GM23338 (cell line): ENCODE measurements at regions not wholly inside any gene's neighbourhood (a gene's known extent, or its start where the extent isn't known, plus 50 kb on each side); places are given as distances from the start of the nearest gene placed in this dataset.

Source experiments
- ATAC-seq: fragments of 200-7000 bp; cut with Tn5 transposase; 3 replicates; pipeline ENCODE4 v1.9.1; 2020
- DNase-seq: peaks from one replicate; pipeline ENCODE4 v3.0.0-alpha.2; 2015; ENCODE audit warnings: low spot score
- H2AFZ ChIP-seq: fragments of 200-600 bp; sonication (generic); 2 replicates; pipeline ENCODE4 v1.8.0; 2016; ENCODE audit warnings: antibody characterized with exemption, mild to moderate bottlenecking, moderate library complexity
- H3F3A ChIP-seq: fragments of 200-600 bp; sonication (generic); replicated peaks from 2 replicates; pipeline ENCODE4 v1.8.0; 2017; ENCODE audit warnings: antibody characterized with exemption, mixed run types, low read depth
- H3K27ac ChIP-seq: fragments of 200-600 bp; sonication (generic); 2 replicates; pipeline ENCODE4 v1.6.1; 2016; ENCODE audit warnings: low read depth
- H3K27me3 ChIP-seq: fragments of 200-600 bp; sonication (generic); 2 replicates; pipeline ENCODE4 v1.8.0; 2016; ENCODE audit warnings: mild to moderate bottlenecking, mixed run types, moderate library complexity; ENCODE audit not compliant: insufficient read depth
- H3K36me3 ChIP-seq: fragments of 200-600 bp; sonication (generic); 2 replicates; pipeline ENCODE4 v1.8.0; 2016; ENCODE audit warnings: mild to moderate bottlenecking; ENCODE audit not compliant: insufficient read depth
- H3K4me1 ChIP-seq: fragments of 200-600 bp; sonication (generic); 2 replicates; pipeline ENCODE4 v1.8.0; 2016; ENCODE audit warnings: mild to moderate bottlenecking, moderate library complexity; ENCODE audit not compliant: insufficient read depth
- H3K4me2 ChIP-seq: fragments of 200-600 bp; sonication (generic); 2 replicates; pipeline ENCODE4 v1.7.1; 2017; ENCODE audit warnings: mixed run types
- H3K4me3 ChIP-seq: fragments of 200-600 bp; sonication (generic); 2 replicates; pipeline ENCODE4 v1.6.1; 2016; ENCODE audit warnings: mixed run types
- H3K79me2 ChIP-seq: fragments of 200-600 bp; sonication (generic); replicated peaks from 2 replicates; pipeline ENCODE4 v1.8.0; 2017; ENCODE audit warnings: mild to moderate bottlenecking; ENCODE audit not compliant: insufficient read depth
- H3K9me2 ChIP-seq: fragments of 200-600 bp; sonication (generic); 2 replicates; pipeline ENCODE4 v1.8.0; 2017; ENCODE audit not compliant: insufficient read depth
- H4K20me1 ChIP-seq: fragments of 200-600 bp; sonication (generic); replicated peaks from 2 replicates; pipeline ENCODE4 v1.8.0; 2017; ENCODE audit warnings: mild to moderate bottlenecking; ENCODE audit not compliant: insufficient read depth
- H3K27ac Mint-ChIP-seq: 2 replicates; pipeline ENCODE4 v1.8.0; 2020; ENCODE audit warnings: inconsistent platforms, mild to moderate bottlenecking, moderate library complexity, mixed read lengths
- H3K27me3 Mint-ChIP-seq: 3 replicates; pipeline ENCODE4 v1.8.0; 2022; ENCODE audit warnings: low read depth, mild to moderate bottlenecking, moderate library complexity, mixed read lengths, inconsistent platforms; ENCODE audit not compliant: insufficient read depth, poor library complexity
- H3K36me3 Mint-ChIP-seq: 3 replicates; pipeline ENCODE4 v1.8.0; 2021; ENCODE audit warnings: low read depth, mild to moderate bottlenecking, inconsistent platforms, moderate library complexity, mixed read lengths
- H3K4me1 Mint-ChIP-seq: 3 replicates; pipeline ENCODE4 v1.8.0; 2020; ENCODE audit warnings: mild to moderate bottlenecking, inconsistent platforms, mixed read lengths
- H3K4me3 Mint-ChIP-seq: 3 replicates; pipeline ENCODE4 v1.8.0; 2021; ENCODE audit warnings: moderate library complexity, mild to moderate bottlenecking, inconsistent platforms, mixed read lengths
- H3K9me3 Mint-ChIP-seq: 3 replicates; pipeline ENCODE4 v1.8.0; 2020; ENCODE audit warnings: moderate library complexity, mild to moderate bottlenecking, inconsistent platforms, mixed read lengths
- CREB1 ChIP-seq: fragments of 250-450 bp; sonication (Bioruptor Pico); IDR thresholded peaks from 2 replicates; pipeline ENCODE4 v1.5.0; 2020; ENCODE audit warnings: low read depth, mild to moderate bottlenecking, moderate library complexity
- CTCF ChIP-seq, 2 experiments: fragments of 200-600 bp in 1 of 2; sonication (generic) in 1 of 2; conservative IDR thresholded peaks; 2 replicates each; pipeline versions ENCODE4 v1.5.1 to v1.6.1; 2016 to 2017; ENCODE audit warnings: antibody characterized with exemption in 2 of 2, low read depth in 2 of 2, mild to moderate bottlenecking in 2 of 2, moderate library complexity in 1 of 2
- ETS1 ChIP-seq: IDR thresholded peaks from 2 replicates; pipeline ENCODE4 v1.6.1; 2016; ENCODE audit warnings: antibody characterized with exemption
- EZH2 ChIP-seq: fragments of 200-600 bp; sonication (generic); IDR thresholded peaks from one replicate; pipeline ENCODE4 v1.8.0; 2017; ENCODE audit warnings: antibody characterized with exemption, mild to moderate bottlenecking, low read depth; ENCODE audit not compliant: unreplicated experiment
- EZH2phosphoT487 ChIP-seq: fragments of 200-600 bp; sonication (generic); IDR thresholded peaks from one replicate; pipeline ENCODE4 v1.8.1; 2018; ENCODE audit warnings: antibody characterized with exemption; ENCODE audit not compliant: unreplicated experiment
- JUNB ChIP-seq: IDR thresholded peaks from one replicate; pipeline ENCODE4 v1.6.1; 2016; ENCODE audit warnings: antibody characterized with exemption; ENCODE audit not compliant: unreplicated experiment
- NANOG ChIP-seq: IDR thresholded peaks from 2 replicates; pipeline ENCODE4 v1.6.1; 2016; ENCODE audit warnings: antibody characterized with exemption, borderline replicate concordance
- POLR2AphosphoS5 ChIP-seq: IDR thresholded peaks from 2 replicates; pipeline ENCODE4 v1.6.1; 2016; ENCODE audit warnings: antibody characterized with exemption, low read depth
- REST ChIP-seq: IDR thresholded peaks from one replicate; pipeline ENCODE4 v1.6.1; 2018; ENCODE audit warnings: antibody characterized with exemption; ENCODE audit not compliant: unreplicated experiment
- STAT1 ChIP-seq: IDR thresholded peaks from one replicate; pipeline ENCODE4 v1.6.1; 2016; ENCODE audit warnings: antibody characterized with exemption; ENCODE audit not compliant: unreplicated experiment
- ZNF114 ChIP-seq: fragments of 250-450 bp; sonication (Bioruptor Pico); IDR thresholded peaks from 2 replicates; pipeline ENCODE4 v1.5.0; 2020; ENCODE audit warnings: mild to moderate bottlenecking, moderate library complexity
- ZNF331 ChIP-seq: fragments of 250-450 bp; sonication (Bioruptor Pico); IDR thresholded peaks from 2 replicates; pipeline ENCODE4 v1.5.0; 2020; ENCODE audit warnings: low read depth, mild to moderate bottlenecking, moderate library complexity
- ZNF462 ChIP-seq: fragments of 250-450 bp; sonication (Bioruptor Pico); IDR thresholded peaks from 2 replicates; pipeline ENCODE4 v1.5.0; 2020; ENCODE audit warnings: mild to moderate bottlenecking, moderate library complexity

GRCh38 chr18:71293322-71293721, 1004.5 kb downstream of the SOCS6 start (continued):
- TF ChIP-seq CREB1 (CRISPR knock-in tag) = no peak
- TF ChIP-seq STAT1 = no peak
- no peak for TF ChIP-seq JUNB

GRCh38 chr18:71287268-71287667, 998.4 kb downstream of the SOCS6 start:
- ATAC-seq (no peak), DNase-seq (no peak)
- Histone ChIP-seq H3K4me3 (no peak overlapping the region), H3K4me1 (no peaks in the 10 kb centered on the region), H2AFZ (no peak overlapping the region), H3K79me2 (no peaks in the 10 kb centered on the region), H3K4me2 (no peak overlapping the region), H3F3A (no peaks in the 10 kb centered on the region), H3K9me2 (no peaks in the 10 kb centered on the region), H3K36me3 (no peaks in the 10 kb centered on the region; the same call in 1 of the 2 replicates), H3K27ac (no peak overlapping the region), H4K20me1 (no peaks in the 10 kb centered on the region), H3K27me3 (no peaks in the 10 kb centered on the region)
- Mint-ChIP-seq H3K27me3 (peaks cover 3% of the 10 kb centered on the region), H3K27ac (no peak overlapping the region), H3K4me3 (no peak overlapping the region), H3K9me3 (peaks cover 78% of the 10 kb centered on the region), H3K4me1 (no peaks in the 10 kb centered on the region), H3K36me3 (peaks cover 30% of the 10 kb centered on the region; the same call in 2 of the 3 replicates)
- TF ChIP-seq POLR2AphosphoS5 (no peak), NANOG (no peak), EZH2phosphoT487 (no peak), CTCF (conservative IDR thresholded peaks at IDR 0.05; ENCODE audit: low read depth in 2 of 2) (no peak), JUNB (no peak), ZNF462 (no peak), ZNF331 (no peak), ZNF114 (CRISPR knock-in tag) (no peak), STAT1 (no peak), EZH2 (no peak), ETS1 (no peak), CREB1 (CRISPR knock-in tag) (no peak), REST (no peak)
